DOHH2 (cell line): ENCODE measurements at regions not wholly inside any gene's neighbourhood (a gene's known extent, or its start where the extent isn't known, plus 50 kb on each side); places are given as distances from the start of the nearest gene placed in this dataset.

Experiments used
- H3F3A ChIP-seq: fragments of 200-600 bp; sonication (generic), shearing (Covaris generic); 2 replicates; pipeline ENCODE4 v1.6.0; 2016; ENCODE audit warnings: antibody characterized with exemption, mild to moderate bottlenecking; ENCODE audit not compliant: control insufficient read depth, insufficient read depth
- H3K27ac ChIP-seq: fragments of 200-600 bp; sonication (generic); 2 replicates; pipeline ENCODE4 v1.5.1; 2014; ENCODE audit warnings: low read depth, mild to moderate bottlenecking, low read length, moderate library complexity
- H3K27me3 ChIP-seq: fragments of 200-600 bp; sonication (generic); 2 replicates; pipeline ENCODE4 v1.6.1; 2014; ENCODE audit warnings: mild to moderate bottlenecking, low read length, mixed read lengths; ENCODE audit not compliant: control insufficient read depth
- H3K36me3 ChIP-seq: fragments of 200-600 bp; sonication (generic); 2 replicates; pipeline ENCODE4 v1.6.1; 2014; ENCODE audit warnings: mild to moderate bottlenecking, low read length, moderate library complexity, mixed read lengths; ENCODE audit not compliant: control insufficient read depth
- H3K4me1 ChIP-seq: fragments of 200-600 bp; sonication (generic); 2 replicates; pipeline ENCODE4 v1.6.1; 2014; ENCODE audit warnings: mild to moderate bottlenecking, low read length, mixed read lengths; ENCODE audit not compliant: control insufficient read depth
- H3K4me2 ChIP-seq: fragments of 200-600 bp; sonication (generic); 2 replicates; pipeline ENCODE4 v1.6.0; 2014; ENCODE audit warnings: mild to moderate bottlenecking, low read length, moderate library complexity
- H3K4me3 ChIP-seq: fragments of 200-600 bp; sonication (generic); 2 replicates; pipeline ENCODE4 v1.5.1; 2014; ENCODE audit warnings: mild to moderate bottlenecking, low read length, mixed read lengths
- H3K79me2 ChIP-seq: fragments of 200-600 bp; sonication (generic); 2 replicates; pipeline ENCODE4 v1.6.1; 2014; ENCODE audit warnings: mild to moderate bottlenecking, low read length, mixed read lengths; ENCODE audit not compliant: control insufficient read depth
- H3K9me2 ChIP-seq: fragments of 200-600 bp; sonication (generic); replicated peaks from 2 replicates; pipeline ENCODE4 v1.6.1; 2014; ENCODE audit warnings: mild to moderate bottlenecking, low read length, mixed read lengths; ENCODE audit not compliant: control insufficient read depth
- H3K9me3 ChIP-seq: fragments of 200-600 bp; sonication (generic); 2 replicates; pipeline ENCODE4 v1.6.1; 2014; ENCODE audit warnings: antibody characterized with exemption, low read length, mixed read lengths; ENCODE audit not compliant: control insufficient read depth, insufficient read depth
- H4K20me1 ChIP-seq: fragments of 200-600 bp; sonication (generic); 2 replicates; pipeline ENCODE4 v1.6.0; 2014; ENCODE audit warnings: low read depth, mild to moderate bottlenecking, antibody characterized with exemption, low read length, moderate library complexity; ENCODE audit not compliant: control insufficient read depth, insufficient read depth
- CTCF ChIP-seq: fragments of 200-600 bp; sonication (generic); IDR thresholded peaks from one replicate; pipeline ENCODE4 v1.5.1; 2014; ENCODE audit warnings: antibody characterized with exemption, mild to moderate bottlenecking, low read depth, low read length; ENCODE audit not compliant: poor library complexity, severe bottlenecking
- EZH2phosphoT487 ChIP-seq: fragments of 200-600 bp; sonication (generic); IDR thresholded peaks from 2 replicates; pipeline ENCODE4 v1.6.1; 2017; ENCODE audit warnings: borderline replicate concordance, mild to moderate bottlenecking, antibody characterized with exemption, low read length, moderate library complexity, mixed read lengths

GRCh38 chrX:22712942-22713341, 286.8 kb upstream of the DDX53 start:
- Histone ChIP-seq H3K9me3 (no peaks in the 10 kb centered on the region), H3K79me2 (no peaks in the 10 kb centered on the region), H3K4me2 (no peak overlapping the region), H3K9me2 (no peaks in the 10 kb centered on the region), H3K4me1 (no peaks in the 10 kb centered on the region), H3K36me3 (no peaks in the 10 kb centered on the region), H3K27ac (no peak overlapping the region), H3K4me3 (no peak overlapping the region), H3F3A (no peaks in the 10 kb centered on the region), H4K20me1 (no peaks in the 10 kb centered on the region), H3K27me3 (no peaks in the 10 kb centered on the region)
- TF ChIP-seq CTCF = no peak
- TF ChIP-seq EZH2phosphoT487 = no peak

- TF ChIP-seq CTCF (no peak), EZH2phosphoT487 (no peak)
- Histone ChIP-seq H3K4me1 (no peaks in the 10 kb centered on the region), H3K9me2 (no peaks in the 10 kb centered on the region), H3K4me2 (no peak overlapping the region), H3K27ac (no peak overlapping the region), H3F3A (no peaks in the 10 kb centered on the region), H3K4me3 (no peak overlapping the region), H3K36me3 (no peaks in the 10 kb centered on the region), H4K20me1 (no peaks in the 10 kb centered on the region), H3K9me3 (no peaks in the 10 kb centered on the region), H3K27me3 (no peaks in the 10 kb centered on the region), H3K79me2 (no peaks in the 10 kb centered on the region)
These were observed 269.2 kb upstream of the DDX53 start for GRCh38 chrX:22730542-22730941.

- Histone ChIP-seq H3K4me1 (no peaks in the 10 kb centered on the region), H3F3A (no peaks in the 10 kb centered on the region), H3K9me3 (no peaks in the 10 kb centered on the region), H3K4me3 (no peak overlapping the region), H3K79me2 (no peaks in the 10 kb centered on the region), H3K27ac (no peak overlapping the region), H4K20me1 (no peaks in the 10 kb centered on the region), H3K27me3 (no peaks in the 10 kb centered on the region), H3K36me3 (no peaks in the 10 kb centered on the region), H3K4me2 (no peak overlapping the region), H3K9me2 (no peaks in the 10 kb centered on the region)
- TF ChIP-seq EZH2phosphoT487 = no peak
- TF ChIP-seq CTCF = no peak
These were observed 262.2 kb upstream of the DDX53 start for GRCh38 chrX:22737541-22737940.

- Histone ChIP-seq H3K4me3 (no peak overlapping the region), H3K9me3 (no peaks in the 10 kb centered on the region)
These were observed 260.5 kb upstream of the DDX53 start for GRCh38 chrX:22739276-22739675.

More at GRCh38 chrX:22739276-22739675, 260.5 kb upstream of the DDX53 start:
- no peaks in the 10 kb centered on the region for H3K4me1 ChIP-seq
- H3F3A ChIP-seq = no peaks in the 10 kb centered on the region
- no peak overlapping the region for H3K4me2 ChIP-seq
- no peaks in the 10 kb centered on the region for H3K9me2 ChIP-seq
- H3K36me3 ChIP-seq = no peaks in the 10 kb centered on the region
- no peaks in the 10 kb centered on the region for H3K27me3 ChIP-seq
- H4K20me1 ChIP-seq = no peaks in the 10 kb centered on the region
- no peaks in the 10 kb centered on the region for H3K79me2 ChIP-seq
- no peak overlapping the region for H3K27ac ChIP-seq
- TF ChIP-seq CTCF (no peak), EZH2phosphoT487 (no peak)
